PC-3 (cell line): ENCODE measurements at regions not wholly inside any gene's neighbourhood (a gene's known extent, or its start where the extent isn't known, plus 50 kb on each side); places are given as distances from the start of the nearest gene placed in this dataset.

Experiments used
- ATAC-seq: fragments of 200-7000 bp; cut with Tn5 transposase; 2 replicates; pipeline ENCODE4 v1.9.1; 2020; ENCODE audit warnings: mild to moderate bottlenecking, moderate library complexity
- BruUV-seq: library from RNA; stranded (reverse); fragments of 400-500 nt; replicated peaks from 2 replicates; lab custom pipeline; 2021; lab: Mats Ljungman, UMichigan
- CTCF ChIA-PET: fragments of 300-600 bp; sonication (Branson Sonifier 250); formaldehyde crosslinking; loops from one replicate; lab custom pipeline; 2022; ENCODE audit warnings: antibody characterized with exemption; lab: Charles Lee
- POLR2A ChIA-PET: fragments of 300-600 bp; sonication (Branson Sonifier 250); formaldehyde crosslinking; loops from one replicate; lab custom pipeline; 2022; ENCODE audit warnings: antibody characterized with exemption; ENCODE audit not compliant: unreplicated experiment; lab: Charles Lee
- DNase-seq: peaks from one replicate; pipeline ENCODE4 v3.0.0-alpha.2; 2015
- H2AFZ ChIP-seq: fragments of 300-600 bp; sonication (generic); 2 replicates; pipeline ENCODE4 v1.6.0; 2016; ENCODE audit warnings: antibody characterized with exemption, low read length
- H3F3A ChIP-seq: fragments of 300-600 bp; sonication (generic); one replicate; pipeline ENCODE4 v1.6.0; 2017; ENCODE audit warnings: antibody characterized with exemption, low read length, control low read depth, mild to moderate bottlenecking; ENCODE audit not compliant: unreplicated experiment
- H3K27ac ChIP-seq: fragments of 300-600 bp; sonication (generic); 2 replicates; pipeline ENCODE4 v1.5.1; 2016; ENCODE audit warnings: mild to moderate bottlenecking, low read length
- H3K27me3 ChIP-seq: fragments of 300-600 bp; sonication (generic); 2 replicates; pipeline ENCODE4 v1.6.1; 2016; ENCODE audit warnings: low read length, mixed read lengths
- H3K36me3 ChIP-seq: fragments of 300-600 bp; sonication (generic); 2 replicates; pipeline ENCODE4 v1.6.1; 2016; ENCODE audit warnings: low read depth, mixed run types, low read length, mixed read lengths
- H3K4me1 ChIP-seq: fragments of 300-600 bp; sonication (generic); 2 replicates; pipeline ENCODE4 v1.5.1; 2016; ENCODE audit warnings: low read length; ENCODE audit not compliant: insufficient read depth
- H3K4me2 ChIP-seq: fragments of 300-600 bp; sonication (generic); 2 replicates; pipeline ENCODE4 v1.6.0; 2016; ENCODE audit warnings: low read length
- H3K4me3 ChIP-seq: fragments of 300-600 bp; sonication (generic); 2 replicates; pipeline ENCODE4 v1.5.1; 2016; ENCODE audit warnings: mild to moderate bottlenecking, low read length, mixed read lengths
- H3K79me2 ChIP-seq: fragments of 300-600 bp; sonication (generic); 2 replicates; pipeline ENCODE4 v1.6.1; 2017; ENCODE audit warnings: low read length, mixed read lengths
- H3K9ac ChIP-seq: fragments of 300-600 bp; sonication (generic); 2 replicates; pipeline ENCODE4 v1.6.0; 2016; ENCODE audit warnings: mild to moderate bottlenecking, low read length
- H3K9me2 ChIP-seq: fragments of 300-600 bp; sonication (generic); replicated peaks from 2 replicates; pipeline ENCODE4 v1.6.1; 2016; ENCODE audit warnings: mixed run types, low read length, mixed read lengths
- H3K9me3 ChIP-seq: fragments of 300-600 bp; sonication (generic); 2 replicates; pipeline ENCODE4 v1.6.1; 2016; ENCODE audit warnings: low read length, mixed read lengths
- H4K20me1 ChIP-seq: fragments of 300-600 bp; sonication (generic); 2 replicates; pipeline ENCODE4 v1.6.1; 2016; ENCODE audit warnings: low read length, mixed read lengths
- EZH2 ChIP-seq: fragments of 300-600 bp; sonication (generic); IDR thresholded peaks from one replicate; pipeline ENCODE4 v1.6.1; 2017; ENCODE audit warnings: antibody characterized with exemption, mild to moderate bottlenecking, low read length; ENCODE audit not compliant: unreplicated experiment
- EZH2phosphoT487 ChIP-seq: fragments of 300-600 bp; sonication (generic); IDR thresholded peaks from 2 replicates; pipeline ENCODE4 v1.6.1; 2018; ENCODE audit warnings: mild to moderate bottlenecking, antibody characterized with exemption, low read length, borderline replicate concordance
- intact Hi-C: fragments of 100-400 bp; cut with micrococcal nuclease; formaldehyde crosslinking; loops from 2 replicates; pipeline ENCODE4 v1.9.0; 2023
- TF ChIP-seq, protein P1 (sequence below): fragments of 300-600 bp; sonication (generic); conservative IDR thresholded peaks from 2 replicates; pipeline ENCODE4 v1.5.1; 2017; ENCODE audit warnings: antibody characterized with exemption, low read depth, mild to moderate bottlenecking, low read length

- CTCF ChIA-PET, result no interaction called here
- H3K4me3 ChIP-seq, result no peak overlapping the region
- H3K9me3 ChIP-seq, result no peaks in the 10 kb centered on the region
- no peak for ATAC-seq
- POLR2A ChIA-PET, result no interaction called here
- H3K4me1 ChIP-seq, result no peaks in the 10 kb centered on the region
- TF ChIP-seq, protein P1, sequence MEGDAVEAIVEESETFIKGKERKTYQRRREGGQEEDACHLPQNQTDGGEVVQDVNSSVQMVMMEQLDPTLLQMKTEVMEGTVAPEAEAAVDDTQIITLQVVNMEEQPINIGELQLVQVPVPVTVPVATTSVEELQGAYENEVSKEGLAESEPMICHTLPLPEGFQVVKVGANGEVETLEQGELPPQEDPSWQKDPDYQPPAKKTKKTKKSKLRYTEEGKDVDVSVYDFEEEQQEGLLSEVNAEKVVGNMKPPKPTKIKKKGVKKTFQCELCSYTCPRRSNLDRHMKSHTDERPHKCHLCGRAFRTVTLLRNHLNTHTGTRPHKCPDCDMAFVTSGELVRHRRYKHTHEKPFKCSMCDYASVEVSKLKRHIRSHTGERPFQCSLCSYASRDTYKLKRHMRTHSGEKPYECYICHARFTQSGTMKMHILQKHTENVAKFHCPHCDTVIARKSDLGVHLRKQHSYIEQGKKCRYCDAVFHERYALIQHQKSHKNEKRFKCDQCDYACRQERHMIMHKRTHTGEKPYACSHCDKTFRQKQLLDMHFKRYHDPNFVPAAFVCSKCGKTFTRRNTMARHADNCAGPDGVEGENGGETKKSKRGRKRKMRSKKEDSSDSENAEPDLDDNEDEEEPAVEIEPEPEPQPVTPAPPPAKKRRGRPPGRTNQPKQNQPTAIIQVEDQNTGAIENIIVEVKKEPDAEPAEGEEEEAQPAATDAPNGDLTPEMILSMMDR, result no peak
- TF ChIP-seq EZH2phosphoT487, result no peak
- TF ChIP-seq EZH2, result no peak
- H3F3A ChIP-seq, result no peaks in the 10 kb centered on the region
- H4K20me1 ChIP-seq, result no peaks in the 10 kb centered on the region
- no TSS peak for BruUV-seq
- H3K27ac ChIP-seq, result no peak overlapping the region
- no peak for DNase-seq
- H3K27me3 ChIP-seq, result no peaks in the 10 kb centered on the region
- intact Hi-C loops, result no loop called here
- no peak overlapping the region for H3K4me2 ChIP-seq
- no peaks in the 10 kb centered on the region for H3K9me2 ChIP-seq
- H3K36me3 ChIP-seq, result no peaks in the 10 kb centered on the region
- no peak overlapping the region for H3K9ac ChIP-seq
- H2AFZ ChIP-seq, result no peak overlapping the region
- H3K79me2 ChIP-seq, result no peaks in the 10 kb centered on the region
These were observed 83.8 kb downstream of the PRDM9 start for GRCh38 chr5:23591250-23591649.

DNA sequence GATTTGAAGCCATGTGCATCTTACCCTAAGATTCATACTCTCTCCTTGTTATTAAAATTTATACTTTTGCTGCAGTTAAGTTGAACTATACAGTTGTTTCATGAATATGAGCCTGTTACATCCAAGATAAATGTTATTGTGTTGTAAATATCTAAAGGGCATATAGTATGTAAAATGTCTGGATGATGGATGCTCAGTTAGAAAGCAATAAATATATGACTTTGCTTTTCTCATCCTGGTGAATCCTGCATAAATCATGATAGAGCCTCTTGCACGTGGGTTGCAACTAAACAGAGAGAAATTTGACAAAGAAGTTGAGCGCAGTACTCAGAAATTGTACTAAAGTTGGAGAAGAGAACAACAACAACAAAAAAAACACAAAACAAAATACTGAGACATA lies 99.5 kb downstream of the PRDM9 start:
- Histone ChIP-seq H3K9ac (no peak overlapping the region), H4K20me1 (no peaks in the 10 kb centered on the region), H3K4me3 (no peak overlapping the region), H3K79me2 (no peaks in the 10 kb centered on the region), H3K4me1 (no peaks in the 10 kb centered on the region), H3K4me2 (no peak overlapping the region), H2AFZ (no peak overlapping the region), H3K27ac (no peak overlapping the region), H3K9me2 (no peaks in the 10 kb centered on the region), H3K27me3 (no peaks in the 10 kb centered on the region), H3F3A (no peaks in the 10 kb centered on the region), H3K9me3 (no peaks in the 10 kb centered on the region), H3K36me3 (no peaks in the 10 kb centered on the region)
- ChIA-PET POLR2A (no interaction called here), CTCF (no interaction called here)
- no TSS peak for BruUV-seq
- intact Hi-C loops, result no loop called here
- ATAC-seq, result no peak
- TF ChIP-seq, protein P1, result no peak
- TF ChIP-seq EZH2phosphoT487, result no peak
- no peak for TF ChIP-seq EZH2
- no peak for DNase-seq

GRCh38 chr5:23612701-23613100 lies 105.3 kb downstream of the PRDM9 start:
- no peak for ATAC-seq

More at GRCh38 chr5:23612701-23613100, 105.3 kb downstream of the PRDM9 start:
- no peaks in the 10 kb centered on the region for H3K27me3 ChIP-seq
- H3K9ac ChIP-seq, result no peak overlapping the region
- no peaks in the 10 kb centered on the region for H3K9me2 ChIP-seq
- intact Hi-C loops, result no loop called here
- BruUV-seq, result no TSS peak
- TF ChIP-seq EZH2phosphoT487, result no peak
- TF ChIP-seq EZH2, result no peak
- TF ChIP-seq, protein P1, result no peak
- H3K9me3 ChIP-seq, result peaks cover 6% of the 10 kb centered on the region; the same call in 1 of the 2 replicates
- H2AFZ ChIP-seq, result no peak overlapping the region
- no peak overlapping the region for H3K4me2 ChIP-seq
- no peaks in the 10 kb centered on the region for H3K36me3 ChIP-seq
- H3K4me3 ChIP-seq, result no peak overlapping the region
- H4K20me1 ChIP-seq, result no peaks in the 10 kb centered on the region
- no peak overlapping the region for H3K27ac ChIP-seq
- ChIA-PET POLR2A (no interaction called here), CTCF (no interaction called here)
- H3K79me2 ChIP-seq, result no peaks in the 10 kb centered on the region
- H3K4me1 ChIP-seq, result no peaks in the 10 kb centered on the region
- DNase-seq, result no peak
- no peaks in the 10 kb centered on the region for H3F3A ChIP-seq
